Testis (tissue), 2 donors: ENCODE measurements at regions not wholly inside any gene's neighbourhood (a gene's known extent, or its start where the extent isn't known, plus 50 kb on each side); places are given as distances from the start of the nearest gene placed in this dataset.

ENCODE experiments used
- POLR2A ChIP-seq: fragments of 450-650 bp; IDR thresholded peaks from one replicate; pipeline ENCODE4 v1.6.1; 2017; ENCODE audit warnings: antibody characterized with exemption, mild to moderate bottlenecking, moderate library complexity
- TF ChIP-seq, protein P1 (sequence below), 3 experiments: fragments of 450-650 bp in 2 of 3; fragments of 200-600 bp in 1 of 3; sonication (generic) in 1 of 3; IDR thresholded peaks; one replicate each; pipeline ENCODE4 v1.5.1; 2016 to 2019; ENCODE audit warnings: antibody characterized with exemption in 3 of 3, mild to moderate bottlenecking in 2 of 3, moderate library complexity in 1 of 3

DNA sequence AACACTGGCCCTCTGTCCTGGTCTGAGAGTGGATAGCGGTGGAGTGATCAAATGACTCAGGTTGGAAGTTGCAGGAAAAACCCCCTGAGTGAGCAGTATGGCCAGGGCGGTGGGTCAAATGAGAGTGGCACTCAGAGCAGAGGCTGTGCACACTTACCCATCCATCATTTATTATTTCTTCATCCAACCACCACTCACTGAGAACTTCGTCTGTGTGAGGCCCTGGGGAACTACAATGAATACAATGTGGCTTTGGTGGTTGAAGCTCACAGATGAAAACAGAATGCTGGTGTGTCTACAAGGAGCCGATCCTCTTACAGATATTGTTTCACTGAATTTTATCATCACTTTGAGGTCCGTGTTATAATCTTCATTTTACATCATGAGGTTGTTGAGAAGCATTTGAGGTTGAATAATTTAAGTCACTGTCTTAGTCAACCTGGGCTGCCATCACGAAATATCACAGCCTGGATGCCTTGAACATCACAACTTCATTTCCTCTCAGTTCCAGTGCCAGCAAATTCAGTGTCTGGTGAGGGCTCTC, 73.4 kb upstream of the ID2 start:
- TF ChIP-seq, protein P1, sequence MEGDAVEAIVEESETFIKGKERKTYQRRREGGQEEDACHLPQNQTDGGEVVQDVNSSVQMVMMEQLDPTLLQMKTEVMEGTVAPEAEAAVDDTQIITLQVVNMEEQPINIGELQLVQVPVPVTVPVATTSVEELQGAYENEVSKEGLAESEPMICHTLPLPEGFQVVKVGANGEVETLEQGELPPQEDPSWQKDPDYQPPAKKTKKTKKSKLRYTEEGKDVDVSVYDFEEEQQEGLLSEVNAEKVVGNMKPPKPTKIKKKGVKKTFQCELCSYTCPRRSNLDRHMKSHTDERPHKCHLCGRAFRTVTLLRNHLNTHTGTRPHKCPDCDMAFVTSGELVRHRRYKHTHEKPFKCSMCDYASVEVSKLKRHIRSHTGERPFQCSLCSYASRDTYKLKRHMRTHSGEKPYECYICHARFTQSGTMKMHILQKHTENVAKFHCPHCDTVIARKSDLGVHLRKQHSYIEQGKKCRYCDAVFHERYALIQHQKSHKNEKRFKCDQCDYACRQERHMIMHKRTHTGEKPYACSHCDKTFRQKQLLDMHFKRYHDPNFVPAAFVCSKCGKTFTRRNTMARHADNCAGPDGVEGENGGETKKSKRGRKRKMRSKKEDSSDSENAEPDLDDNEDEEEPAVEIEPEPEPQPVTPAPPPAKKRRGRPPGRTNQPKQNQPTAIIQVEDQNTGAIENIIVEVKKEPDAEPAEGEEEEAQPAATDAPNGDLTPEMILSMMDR (IDR thresholded peaks at IDR 0.05) = no peak
- no peak for TF ChIP-seq POLR2A
